ENCODE measurements at regions not wholly inside any gene's neighbourhood (a gene's known extent, or its start where the extent isn't known, plus 50 kb on each side); places are given as distances from the start of the nearest gene placed in this dataset.

DNA sequence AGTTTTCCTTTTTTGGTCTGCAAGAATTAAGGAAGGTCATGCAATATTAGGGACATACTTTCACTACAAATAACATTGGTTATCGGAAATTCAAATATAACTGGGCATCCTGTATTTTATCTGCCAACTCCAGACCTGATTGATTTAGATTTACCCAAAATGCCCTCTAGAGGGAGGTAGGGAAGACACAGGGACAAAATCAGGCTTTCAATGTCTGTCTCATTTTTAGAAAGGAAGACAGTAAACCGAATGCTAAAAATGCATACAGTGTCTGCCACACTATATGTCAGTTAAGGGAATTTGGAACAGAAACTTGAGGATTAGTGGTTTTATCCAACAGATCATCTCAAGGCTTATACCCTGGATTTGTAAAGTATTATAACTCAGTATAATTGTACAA is 161.7 kb upstream of the SOX9 start:
- TF ChIP-seq, protein P1, sequence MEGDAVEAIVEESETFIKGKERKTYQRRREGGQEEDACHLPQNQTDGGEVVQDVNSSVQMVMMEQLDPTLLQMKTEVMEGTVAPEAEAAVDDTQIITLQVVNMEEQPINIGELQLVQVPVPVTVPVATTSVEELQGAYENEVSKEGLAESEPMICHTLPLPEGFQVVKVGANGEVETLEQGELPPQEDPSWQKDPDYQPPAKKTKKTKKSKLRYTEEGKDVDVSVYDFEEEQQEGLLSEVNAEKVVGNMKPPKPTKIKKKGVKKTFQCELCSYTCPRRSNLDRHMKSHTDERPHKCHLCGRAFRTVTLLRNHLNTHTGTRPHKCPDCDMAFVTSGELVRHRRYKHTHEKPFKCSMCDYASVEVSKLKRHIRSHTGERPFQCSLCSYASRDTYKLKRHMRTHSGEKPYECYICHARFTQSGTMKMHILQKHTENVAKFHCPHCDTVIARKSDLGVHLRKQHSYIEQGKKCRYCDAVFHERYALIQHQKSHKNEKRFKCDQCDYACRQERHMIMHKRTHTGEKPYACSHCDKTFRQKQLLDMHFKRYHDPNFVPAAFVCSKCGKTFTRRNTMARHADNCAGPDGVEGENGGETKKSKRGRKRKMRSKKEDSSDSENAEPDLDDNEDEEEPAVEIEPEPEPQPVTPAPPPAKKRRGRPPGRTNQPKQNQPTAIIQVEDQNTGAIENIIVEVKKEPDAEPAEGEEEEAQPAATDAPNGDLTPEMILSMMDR (IDR thresholded peaks at IDR 0.05): no peak
- TF ChIP-seq POLR2A (IDR thresholded peaks at IDR 0.05): no peak
